SU-DHL-6 (cell line): ENCODE measurements at regions not wholly inside any gene's neighbourhood (a gene's known extent, or its start where the extent isn't known, plus 50 kb on each side); places are given as distances from the start of the nearest gene placed in this dataset.

Experiments used
- CTCF ChIP-seq: fragments of 200-600 bp; sonication (generic); IDR thresholded peaks from one replicate; pipeline ENCODE4 v1.5.1; 2017; ENCODE audit warnings: antibody characterized with exemption, mild to moderate bottlenecking, low read length, moderate library complexity; ENCODE audit not compliant: insufficient read depth, poor library complexity, severe bottlenecking
- EZH2phosphoT487 ChIP-seq: fragments of 200-600 bp; sonication (generic), shearing (Covaris generic); conservative IDR thresholded peaks from 2 replicates; pipeline ENCODE4 v1.6.1; 2018; ENCODE audit warnings: mild to moderate bottlenecking, antibody characterized with exemption, low read length, moderate library complexity, mixed read lengths

GRCh38 chr13:99726282-99726894, 225.1 kb downstream of the TM9SF2 start:
- TF ChIP-seq CTCF, result no peak
- no peak for TF ChIP-seq EZH2phosphoT487
